ENCODE measurements at regions not wholly inside any gene's neighbourhood (a gene's known extent, or its start where the extent isn't known, plus 50 kb on each side); places are given as distances from the start of the nearest gene placed in this dataset.
"Not testable (repeated sequence)": the region's sequence is repeated elsewhere in the genome, so short reads cannot be mapped to it uniquely, and the experiment has no call there.

- no peak for DNase-seq (ENCODE audit: low read depth)
Observed at GRCh38 chr1:182159443-182159842, 97.9 kb upstream of the ZNF648 start.

GRCh38 chr1:182157187-182157586 is 95.7 kb upstream of the ZNF648 start:
- no peak for DNase-seq (ENCODE audit: low read depth)

GRCh38 chr1:182154425-182154824 is 92.9 kb upstream of the ZNF648 start:
- not testable (repeated sequence) for DNase-seq (ENCODE audit: low read depth)

- no peak for DNase-seq (ENCODE audit: low read depth)
Observed at GRCh38 chr1:182149411-182149965, 88.0 kb upstream of the ZNF648 start.

- DNase-seq (ENCODE audit: low read depth) = no peak
Observed at GRCh38 chr1:182147951-182148350, 86.4 kb upstream of the ZNF648 start.

- DNase-seq (ENCODE audit: low read depth) = no peak
Observed at GRCh38 chr1:182147136-182147820, 85.8 kb upstream of the ZNF648 start.

GRCh38 chr1:182146286-182146685 is 84.8 kb upstream of the ZNF648 start:
- DNase-seq (ENCODE audit: low read depth) = no peak

GRCh38 chr1:182145441-182145840 is 83.9 kb upstream of the ZNF648 start:
- no peak for DNase-seq (ENCODE audit: low read depth)

- no peak for DNase-seq (ENCODE audit: low read depth)
Observed at GRCh38 chr1:182144646-182145030, 83.1 kb upstream of the ZNF648 start.

GRCh38 chr1:182143825-182144645 is 82.5 kb upstream of the ZNF648 start:
- DNase-seq (ENCODE audit: low read depth) = no peak

- DNase-seq (ENCODE audit: low read depth) = peak; percentile 76
Observed at GRCh38 chr1:182143154-182143657, 81.7 kb upstream of the ZNF648 start.

- DNase-seq (ENCODE audit: low read depth) = no peak
Observed at GRCh38 chr1:182142621-182143020, 81.1 kb upstream of the ZNF648 start.

GRCh38 chr1:182141040-182141439 is 79.5 kb upstream of the ZNF648 start:
- no peak for DNase-seq (ENCODE audit: low read depth)

- no peak for DNase-seq (ENCODE audit: low read depth)
Observed at GRCh38 chr1:182139496-182139895, 78.0 kb upstream of the ZNF648 start.

GRCh38 chr1:182137546-182137945 is 76.0 kb upstream of the ZNF648 start:
- DNase-seq (ENCODE audit: low read depth) = no peak

GRCh38 chr1:182135946-182136345 is 74.4 kb upstream of the ZNF648 start:
- no peak for DNase-seq (ENCODE audit: low read depth)

GRCh38 chr1:182134257-182134656 is 72.7 kb upstream of the ZNF648 start:
- no peak for DNase-seq (ENCODE audit: low read depth)

GRCh38 chr1:182133181-182133580 is 71.7 kb upstream of the ZNF648 start:
- no peak for DNase-seq (ENCODE audit: low read depth)

- DNase-seq (ENCODE audit: low read depth) = no peak
Observed at GRCh38 chr1:182129398-182129797, 67.9 kb upstream of the ZNF648 start.

GRCh38 chr1:182128502-182128901 is 67.0 kb upstream of the ZNF648 start:
- DNase-seq (ENCODE audit: low read depth) = no peak

GRCh38 chr1:182127656-182128055 is 66.1 kb upstream of the ZNF648 start:
- no peak for DNase-seq (ENCODE audit: low read depth)

GRCh38 chr1:182126272-182126800 is 64.8 kb upstream of the ZNF648 start:
- no peak for DNase-seq (ENCODE audit: low read depth)

GRCh38 chr1:182122913-182123260 is 61.4 kb upstream of the ZNF648 start:
- no peak for DNase-seq (ENCODE audit: low read depth)
